ENCODE measurements at regions not wholly inside any gene's neighbourhood (a gene's known extent, or its start where the extent isn't known, plus 50 kb on each side); places are given as distances from the start of the nearest gene placed in this dataset.
A peak's percentile ranks its signal among the peaks of the same experiment; 100 is the strongest.

DNA sequence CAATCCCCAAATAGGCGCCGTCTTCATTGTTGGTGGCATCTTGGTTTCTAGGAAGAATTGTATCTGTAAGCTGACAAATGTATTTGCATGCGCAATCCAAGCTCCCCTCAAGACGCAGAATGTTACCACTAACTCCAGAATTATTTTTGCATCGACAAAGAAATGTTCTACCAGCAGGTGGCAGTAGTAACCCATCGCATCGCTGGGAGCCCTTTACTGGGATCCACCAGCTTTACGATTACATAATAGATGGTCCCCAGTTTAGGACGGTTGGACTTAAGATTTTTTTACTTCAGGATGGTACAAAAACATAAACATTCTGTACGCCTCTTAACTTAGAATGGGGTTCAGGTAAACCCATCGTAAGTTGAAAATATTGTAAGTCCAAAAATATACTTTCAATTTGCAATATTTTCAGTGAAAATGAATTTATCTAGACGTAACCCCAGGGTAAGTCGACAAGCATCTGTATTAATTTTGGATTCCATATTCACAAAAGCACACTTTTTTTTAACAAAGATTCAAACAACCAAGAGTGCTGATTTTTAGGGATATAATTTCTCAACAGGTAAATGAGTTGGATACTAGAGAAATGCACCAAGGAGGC is 114.0 kb upstream of the COBL start:
- no peaks in the 10 kb centered on the region for H3K4me1 ChIP-seq (ENCODE audit: control insufficient read depth, insufficient read depth, low read length)
- TF ChIP-seq, protein P1, sequence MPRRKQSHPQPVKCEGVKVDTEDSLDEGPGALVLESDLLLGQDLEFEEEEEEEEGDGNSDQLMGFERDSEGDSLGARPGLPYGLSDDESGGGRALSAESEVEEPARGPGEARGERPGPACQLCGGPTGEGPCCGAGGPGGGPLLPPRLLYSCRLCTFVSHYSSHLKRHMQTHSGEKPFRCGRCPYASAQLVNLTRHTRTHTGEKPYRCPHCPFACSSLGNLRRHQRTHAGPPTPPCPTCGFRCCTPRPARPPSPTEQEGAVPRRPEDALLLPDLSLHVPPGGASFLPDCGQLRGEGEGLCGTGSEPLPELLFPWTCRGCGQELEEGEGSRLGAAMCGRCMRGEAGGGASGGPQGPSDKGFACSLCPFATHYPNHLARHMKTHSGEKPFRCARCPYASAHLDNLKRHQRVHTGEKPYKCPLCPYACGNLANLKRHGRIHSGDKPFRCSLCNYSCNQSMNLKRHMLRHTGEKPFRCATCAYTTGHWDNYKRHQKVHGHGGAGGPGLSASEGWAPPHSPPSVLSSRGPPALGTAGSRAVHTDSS (tag by site-specific recombination; IDR thresholded peaks at IDR 0.05): no peak
- TF ChIP-seq, protein P2, sequence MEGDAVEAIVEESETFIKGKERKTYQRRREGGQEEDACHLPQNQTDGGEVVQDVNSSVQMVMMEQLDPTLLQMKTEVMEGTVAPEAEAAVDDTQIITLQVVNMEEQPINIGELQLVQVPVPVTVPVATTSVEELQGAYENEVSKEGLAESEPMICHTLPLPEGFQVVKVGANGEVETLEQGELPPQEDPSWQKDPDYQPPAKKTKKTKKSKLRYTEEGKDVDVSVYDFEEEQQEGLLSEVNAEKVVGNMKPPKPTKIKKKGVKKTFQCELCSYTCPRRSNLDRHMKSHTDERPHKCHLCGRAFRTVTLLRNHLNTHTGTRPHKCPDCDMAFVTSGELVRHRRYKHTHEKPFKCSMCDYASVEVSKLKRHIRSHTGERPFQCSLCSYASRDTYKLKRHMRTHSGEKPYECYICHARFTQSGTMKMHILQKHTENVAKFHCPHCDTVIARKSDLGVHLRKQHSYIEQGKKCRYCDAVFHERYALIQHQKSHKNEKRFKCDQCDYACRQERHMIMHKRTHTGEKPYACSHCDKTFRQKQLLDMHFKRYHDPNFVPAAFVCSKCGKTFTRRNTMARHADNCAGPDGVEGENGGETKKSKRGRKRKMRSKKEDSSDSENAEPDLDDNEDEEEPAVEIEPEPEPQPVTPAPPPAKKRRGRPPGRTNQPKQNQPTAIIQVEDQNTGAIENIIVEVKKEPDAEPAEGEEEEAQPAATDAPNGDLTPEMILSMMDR (tag by site-specific recombination; IDR thresholded peaks at IDR 0.05): peak; percentile 46
- TF ChIP-seq ZNF654 (tag by site-specific recombination; IDR thresholded peaks at IDR 0.05; ENCODE audit: low read depth) (peak; percentile 85), ZFP37 (tag by site-specific recombination; IDR thresholded peaks at IDR 0.05) (no peak), ZNF354C (tag by site-specific recombination; IDR thresholded peaks at IDR 0.05; ENCODE audit: borderline replicate concordance, low read depth) (no peak), ZNF521 (tag by site-specific recombination; IDR thresholded peaks at IDR 0.05) (no peak), ZNF843 (tag by site-specific recombination; IDR thresholded peaks at IDR 0.05) (no peak)
- no peak overlapping the region for H3K27ac ChIP-seq (ENCODE audit: extremely low read depth, low read depth, low read length)
- ChIA-PET POLR2A (no interaction called here), CTCF (interaction anchor here (0.6 to 3.1 kb wide), 24 partner anchors 8 to 1797 kb away, joined by 3 to 15 read pairs (median 3); partner anchors contain the start of gene ZPBP)
- no peaks in the 10 kb centered on the region for H3K36me3 ChIP-seq (ENCODE audit: control insufficient read depth in 2 of 2, insufficient read depth in 1 of 2, low read length in 2 of 2)
- H3K4me3 ChIP-seq (ENCODE audit: low read depth, low read length): no peak overlapping the region
- no peaks in the 10 kb centered on the region for H3K9me3 ChIP-seq (ENCODE audit: control insufficient read depth, insufficient read depth, low read depth, low read length)

DNA sequence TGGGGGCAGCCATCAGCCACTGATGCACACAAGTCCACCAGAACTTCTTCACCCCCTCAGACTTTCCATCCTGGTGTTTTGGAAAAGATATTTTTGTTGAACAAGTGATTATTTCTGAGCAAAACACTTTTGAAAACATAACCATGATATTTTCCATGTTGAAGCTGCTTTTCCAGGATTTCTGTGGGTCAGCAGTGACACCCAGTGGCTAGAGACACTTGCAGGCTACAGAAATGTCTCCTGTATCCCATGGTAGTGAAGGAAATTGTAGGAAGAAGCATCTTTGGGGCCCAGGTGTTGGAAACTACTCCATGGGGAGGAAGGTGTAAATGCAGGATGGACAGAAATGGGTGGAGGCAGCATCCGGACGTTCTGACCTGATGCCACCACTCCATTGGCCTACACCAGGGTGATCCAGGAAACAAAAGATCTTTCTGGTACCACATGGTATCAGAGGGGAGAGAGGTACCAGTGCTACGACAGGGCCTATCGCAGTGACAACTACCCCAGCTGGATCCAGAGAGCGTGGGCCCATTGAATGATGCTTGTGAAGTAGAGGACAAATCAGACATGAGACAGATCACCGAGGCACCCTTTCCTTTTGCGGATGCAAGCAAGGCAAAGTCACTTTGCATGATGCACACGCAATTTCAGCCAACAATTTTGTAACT is 111.7 kb upstream of the COBL start:
- POLR2A ChIA-PET: no interaction called here

DNA sequence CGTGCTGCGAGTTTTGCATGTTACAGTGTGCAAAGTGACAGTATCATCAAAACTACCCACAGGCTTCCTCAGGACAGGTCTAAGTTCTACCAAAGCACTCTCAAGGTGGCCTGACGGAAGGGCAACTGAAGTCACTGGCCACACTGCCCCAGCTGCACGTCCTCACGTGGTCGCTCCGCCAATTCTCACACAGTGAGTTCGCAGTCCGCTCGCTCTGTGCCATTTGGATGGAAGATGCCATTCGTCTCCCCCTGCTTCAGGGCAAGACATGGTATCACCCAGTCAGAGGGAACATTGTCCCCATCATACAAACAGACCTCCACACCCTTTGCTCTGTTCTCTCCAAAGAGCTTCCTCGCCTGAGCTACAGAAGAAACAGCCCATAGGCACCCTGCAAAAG is 109.6 kb upstream of the COBL start:
- H3K4me1 ChIP-seq (ENCODE audit: control insufficient read depth, insufficient read depth, low read length): no peaks in the 10 kb centered on the region
- H3K4me3 ChIP-seq (ENCODE audit: low read depth, low read length): no peak overlapping the region
- ChIA-PET POLR2A (no interaction called here), CTCF (no interaction called here)
- H3K36me3 ChIP-seq (ENCODE audit: control insufficient read depth in 2 of 2, insufficient read depth in 1 of 2, low read length in 2 of 2): no peaks in the 10 kb centered on the region
- H3K9me3 ChIP-seq (ENCODE audit: control insufficient read depth, insufficient read depth, low read depth, low read length): no peaks in the 10 kb centered on the region
- H3K27ac ChIP-seq (ENCODE audit: extremely low read depth, low read depth, low read length): no peak overlapping the region
- no peak for TF ChIP-seq IKZF3 (tag by site-specific recombination; IDR thresholded peaks at IDR 0.05)
- no peak for TF ChIP-seq ZNF792 (tag by site-specific recombination; IDR thresholded peaks at IDR 0.05)
- no peak for TF ChIP-seq ZNF366 (tag by site-specific recombination; conservative IDR thresholded peaks at IDR 0.05)
- TF ChIP-seq OSR2 (tag by site-specific recombination; IDR thresholded peaks at IDR 0.05): no peak
- no peak for TF ChIP-seq ZNF837 (tag by site-specific recombination; IDR thresholded peaks at IDR 0.05)
- TF ChIP-seq ZNF404 (tag by site-specific recombination; IDR thresholded peaks at IDR 0.05): no peak
- no peak for TF ChIP-seq ZNF335 (tag by site-specific recombination; conservative IDR thresholded peaks at IDR 0.05)
- TF ChIP-seq ZNF211 (tag by site-specific recombination; IDR thresholded peaks at IDR 0.05; ENCODE audit: low read depth): no peak
- TF ChIP-seq ZBTB17 (tag by site-specific recombination; IDR thresholded peaks at IDR 0.05): no peak
- TF ChIP-seq ZNF544 (tag by site-specific recombination; IDR thresholded peaks at IDR 0.05): no peak
- no peak for TF ChIP-seq ZNF19 (tag by site-specific recombination; IDR thresholded peaks at IDR 0.05; ENCODE audit: low read depth)
- no peak for TF ChIP-seq ZNF670 (tag by site-specific recombination; IDR thresholded peaks at IDR 0.05; ENCODE audit: low read depth)
- TF ChIP-seq ZNF558 (tag by site-specific recombination; IDR thresholded peaks at IDR 0.05): no peak
- TF ChIP-seq ZNF510 (tag by site-specific recombination; IDR thresholded peaks at IDR 0.05; ENCODE audit: insufficient replicate concordance): no peak

More for the DNA sequence above, 111.7 kb upstream of the COBL start:
- CTCF ChIA-PET: interaction anchor here (0.8 to 3.1 kb wide), 5 partner anchors 62 to 1335 kb away, joined by 3 to 15 read pairs (median 6); partner anchors contain the start of gene ZPBP
- Histone ChIP-seq H3K4me1 (ENCODE audit: control insufficient read depth, insufficient read depth, low read length) (no peaks in the 10 kb centered on the region), H3K27ac (ENCODE audit: extremely low read depth, low read depth, low read length) (no peak overlapping the region), H3K36me3 (ENCODE audit: control insufficient read depth in 2 of 2, insufficient read depth in 1 of 2, low read length in 2 of 2) (no peaks in the 10 kb centered on the region), H3K4me3 (ENCODE audit: low read depth, low read length) (no peak overlapping the region), H3K9me3 (ENCODE audit: control insufficient read depth, insufficient read depth, low read depth, low read length) (no peaks in the 10 kb centered on the region)
- no peak for TF ChIP-seq HOXC10 (CRISPR knock-in tag; IDR thresholded peaks at IDR 0.05)
- no peak for TF ChIP-seq TCF7L2 (IDR thresholded peaks at IDR 0.05; ENCODE audit: borderline replicate concordance, low read depth, low read length)
- TF ChIP-seq ZNF138 (tag by site-specific recombination; IDR thresholded peaks at IDR 0.05; ENCODE audit: borderline replicate concordance): no peak
- TF ChIP-seq ZNF654 (tag by site-specific recombination; IDR thresholded peaks at IDR 0.05; ENCODE audit: low read depth): peak; percentile 68
- TF ChIP-seq, protein P3, sequence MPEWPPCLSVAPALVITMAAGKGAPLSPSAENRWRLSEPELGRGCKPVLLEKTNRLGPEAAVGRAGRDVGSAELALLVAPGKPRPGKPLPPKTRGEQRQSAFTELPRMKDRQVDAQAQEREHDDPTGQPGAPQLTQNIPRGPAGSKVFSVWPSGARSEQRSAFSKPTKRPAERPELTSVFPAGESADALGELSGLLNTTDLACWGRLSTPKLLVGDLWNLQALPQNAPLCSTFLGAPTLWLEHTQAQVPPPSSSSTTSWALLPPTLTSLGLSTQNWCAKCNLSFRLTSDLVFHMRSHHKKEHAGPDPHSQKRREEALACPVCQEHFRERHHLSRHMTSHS (tag by site-specific recombination; IDR thresholded peaks at IDR 0.05): no peak
- TF ChIP-seq, protein P2 (tag by site-specific recombination; IDR thresholded peaks at IDR 0.05): 0 out of 2 replicates have a peak, but pooled peaks have one; percentile 30

All from HEK293 (cell line).